NCI-H128 (cell line): ENCODE measurements at regions not wholly inside any gene's neighbourhood (a gene's known extent, or its start where the extent isn't known, plus 50 kb on each side); places are given as distances from the start of the nearest gene placed in this dataset.
"Not testable (repeated sequence)": the region's sequence is repeated elsewhere in the genome, so short reads cannot be mapped to it uniquely, and the experiment has no call there.

Source experiments
- DNase-seq: peaks from one replicate; lab custom pipeline; 2025; ENCODE audit not compliant: unreplicated experiment; lab: John Stamatoyannopoulos, UW

- DNase-seq: no peak
Observed at GRCh38 chr4:60589425-60589824, 610.7 kb upstream of the ADGRL3 start.

GRCh38 chr4:60590116-60590515 lies 610.0 kb upstream of the ADGRL3 start:
- DNase-seq: no peak

GRCh38 chr4:60605646-60606354 lies 594.3 kb upstream of the ADGRL3 start:
- DNase-seq: no peak

GRCh38 chr4:60611762-60612496 lies 588.2 kb upstream of the ADGRL3 start:
- DNase-seq: no peak

GRCh38 chr4:60617731-60618130 lies 582.4 kb upstream of the ADGRL3 start:
- DNase-seq: no peak

- DNase-seq: no peak
Observed at GRCh38 chr4:60619531-60620305, 580.4 kb upstream of the ADGRL3 start.

- DNase-seq: no peak
Observed at GRCh38 chr4:60637976-60638375, 562.1 kb upstream of the ADGRL3 start.

GRCh38 chr4:60648774-60649173 lies 551.4 kb upstream of the ADGRL3 start:
- DNase-seq: no peak

GRCh38 chr4:60652933-60653332 lies 547.2 kb upstream of the ADGRL3 start:
- no peak for DNase-seq

GRCh38 chr4:60655356-60655755 lies 544.8 kb upstream of the ADGRL3 start:
- no peak for DNase-seq

- no peak for DNase-seq
Observed at GRCh38 chr4:60656171-60656570, 544.0 kb upstream of the ADGRL3 start.

GRCh38 chr4:60657041-60657440 lies 543.1 kb upstream of the ADGRL3 start:
- DNase-seq: no peak

GRCh38 chr4:60657807-60658206 lies 542.3 kb upstream of the ADGRL3 start:
- DNase-seq: no peak

GRCh38 chr4:60663769-60664168 lies 536.4 kb upstream of the ADGRL3 start:
- no peak for DNase-seq

GRCh38 chr4:60682901-60683300 lies 517.2 kb upstream of the ADGRL3 start:
- DNase-seq: no peak

GRCh38 chr4:60683357-60683756 lies 516.8 kb upstream of the ADGRL3 start:
- DNase-seq: no peak

GRCh38 chr4:60683973-60684372 lies 516.2 kb upstream of the ADGRL3 start:
- DNase-seq: no peak

- DNase-seq: not testable (repeated sequence)
Observed at GRCh38 chr4:60696062-60696461, 504.1 kb upstream of the ADGRL3 start.

- DNase-seq: no peak
Observed at GRCh38 chr4:60709061-60709460, 491.1 kb upstream of the ADGRL3 start.

GRCh38 chr4:60718874-60719273 lies 481.3 kb upstream of the ADGRL3 start:
- DNase-seq: no peak

- DNase-seq: no peak
Observed at GRCh38 chr4:60721685-60722084, 478.4 kb upstream of the ADGRL3 start.

GRCh38 chr4:60723796-60724195 lies 476.3 kb upstream of the ADGRL3 start:
- no peak for DNase-seq
